MM.1S (cell line): ENCODE measurements at regions not wholly inside any gene's neighbourhood (a gene's known extent, or its start where the extent isn't known, plus 50 kb on each side); places are given as distances from the start of the nearest gene placed in this dataset.

Experiments used
- EZH2 ChIP-seq: fragments of 300-600 bp; sonication (generic); optimal IDR thresholded peaks from 2 replicates; pipeline ENCODE3; 2017; ENCODE audit warnings: low read depth, mild to moderate bottlenecking, antibody characterized with exemption, low read length, mixed read lengths
- TF ChIP-seq, protein P1 (sequence below): fragments of 300-600 bp; sonication (generic); IDR thresholded peaks from 2 replicates; pipeline ENCODE4 v1.5.1; 2016; ENCODE audit warnings: antibody characterized with exemption, low read length, mixed read lengths

DNA sequence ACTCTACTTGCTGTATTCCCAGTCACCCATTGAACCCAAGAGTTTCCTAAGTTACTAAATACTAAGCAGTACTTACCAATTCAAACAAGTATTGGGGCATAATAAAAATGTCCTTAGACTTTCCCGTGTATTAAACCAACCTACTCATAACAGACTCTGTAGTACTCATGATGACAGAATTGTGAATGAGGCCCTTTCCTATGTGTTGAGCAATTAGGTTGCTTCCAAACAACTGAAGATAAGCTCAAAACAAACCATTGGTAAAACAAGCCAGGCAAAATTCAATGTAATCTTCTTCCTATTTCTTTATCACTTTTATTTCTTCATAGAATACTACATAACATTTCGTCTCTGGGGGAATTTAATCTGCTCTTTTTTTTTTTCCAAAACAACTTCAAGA is 106.5 kb upstream of the ANK3 start:
- TF ChIP-seq, protein P1, sequence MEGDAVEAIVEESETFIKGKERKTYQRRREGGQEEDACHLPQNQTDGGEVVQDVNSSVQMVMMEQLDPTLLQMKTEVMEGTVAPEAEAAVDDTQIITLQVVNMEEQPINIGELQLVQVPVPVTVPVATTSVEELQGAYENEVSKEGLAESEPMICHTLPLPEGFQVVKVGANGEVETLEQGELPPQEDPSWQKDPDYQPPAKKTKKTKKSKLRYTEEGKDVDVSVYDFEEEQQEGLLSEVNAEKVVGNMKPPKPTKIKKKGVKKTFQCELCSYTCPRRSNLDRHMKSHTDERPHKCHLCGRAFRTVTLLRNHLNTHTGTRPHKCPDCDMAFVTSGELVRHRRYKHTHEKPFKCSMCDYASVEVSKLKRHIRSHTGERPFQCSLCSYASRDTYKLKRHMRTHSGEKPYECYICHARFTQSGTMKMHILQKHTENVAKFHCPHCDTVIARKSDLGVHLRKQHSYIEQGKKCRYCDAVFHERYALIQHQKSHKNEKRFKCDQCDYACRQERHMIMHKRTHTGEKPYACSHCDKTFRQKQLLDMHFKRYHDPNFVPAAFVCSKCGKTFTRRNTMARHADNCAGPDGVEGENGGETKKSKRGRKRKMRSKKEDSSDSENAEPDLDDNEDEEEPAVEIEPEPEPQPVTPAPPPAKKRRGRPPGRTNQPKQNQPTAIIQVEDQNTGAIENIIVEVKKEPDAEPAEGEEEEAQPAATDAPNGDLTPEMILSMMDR: no peak
- no peak for TF ChIP-seq EZH2
